ENCODE measurements at regions not wholly inside any gene's neighbourhood (a gene's known extent, or its start where the extent isn't known, plus 50 kb on each side); places are given as distances from the start of the nearest gene placed in this dataset.

DNA sequence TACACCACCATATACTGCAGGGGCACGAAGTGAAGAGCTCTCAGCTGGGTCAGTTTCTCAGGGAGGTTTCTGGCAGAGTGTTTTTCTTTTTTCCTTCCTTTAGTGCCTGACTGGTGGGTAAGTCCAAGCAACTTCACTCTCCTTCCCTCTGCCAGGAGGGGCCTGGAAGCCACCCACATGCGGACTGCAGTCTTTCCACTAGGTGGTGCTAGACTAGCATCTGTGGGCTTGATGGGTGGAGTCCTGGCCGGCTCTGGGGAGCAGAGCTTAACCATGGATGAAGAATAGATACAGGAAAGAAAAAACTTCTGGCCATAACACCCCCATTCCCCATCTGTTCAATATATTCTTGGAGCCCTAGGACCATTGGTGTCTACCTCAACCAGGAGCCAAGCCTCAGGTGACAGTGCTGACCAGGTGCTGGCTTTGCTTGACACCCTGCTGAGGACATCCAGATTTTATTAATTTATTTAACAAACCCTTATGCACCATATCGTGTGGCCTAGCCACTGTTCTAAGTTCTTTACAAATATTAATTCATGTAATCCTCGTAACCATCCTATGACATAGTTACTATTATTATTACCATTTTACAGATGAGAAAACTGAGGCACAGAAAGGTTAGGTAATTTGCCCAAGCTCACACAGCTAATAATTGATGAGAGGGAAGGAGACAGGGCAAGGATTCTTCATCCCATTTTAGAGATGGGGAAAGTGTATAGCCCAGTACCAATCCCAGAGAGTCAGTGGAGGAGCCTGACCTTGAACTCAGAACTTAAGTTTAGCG is 126.7 kb upstream of the CSF3R start:
- no peak overlapping the region for H3K27ac ChIP-seq (ENCODE audit: low read depth in 1 of 2, low read length in 2 of 2)
- no peaks in the 10 kb centered on the region for H3K36me3 Mint-ChIP-seq (ENCODE audit: low read depth)
- no peak overlapping the region for H3K4me3 Mint-ChIP-seq
- ChIA-PET CTCF (interaction anchor here (1.4 kb wide), 1 partner anchor 10 kb away, joined by 3 read pairs; no protein-coding TSS in a partner anchor), POLR2A (no interaction called here)
- H3K27me3 ChIP-seq (ENCODE audit: control insufficient read depth in 1 of 2, insufficient read depth in 2 of 2, low read length in 2 of 2): peaks cover 0 to 2% of the 10 kb centered on the region in 2 experiments
- peaks cover 15% of the 10 kb centered on the region for H3K4me1 Mint-ChIP-seq (ENCODE audit: low read depth)
- no peak overlapping the region for H3K27ac Mint-ChIP-seq
- peaks cover 24% of the 10 kb centered on the region for H3K4me1 ChIP-seq (ENCODE audit: insufficient read depth, low read length)
- TF ChIP-seq, protein P1, sequence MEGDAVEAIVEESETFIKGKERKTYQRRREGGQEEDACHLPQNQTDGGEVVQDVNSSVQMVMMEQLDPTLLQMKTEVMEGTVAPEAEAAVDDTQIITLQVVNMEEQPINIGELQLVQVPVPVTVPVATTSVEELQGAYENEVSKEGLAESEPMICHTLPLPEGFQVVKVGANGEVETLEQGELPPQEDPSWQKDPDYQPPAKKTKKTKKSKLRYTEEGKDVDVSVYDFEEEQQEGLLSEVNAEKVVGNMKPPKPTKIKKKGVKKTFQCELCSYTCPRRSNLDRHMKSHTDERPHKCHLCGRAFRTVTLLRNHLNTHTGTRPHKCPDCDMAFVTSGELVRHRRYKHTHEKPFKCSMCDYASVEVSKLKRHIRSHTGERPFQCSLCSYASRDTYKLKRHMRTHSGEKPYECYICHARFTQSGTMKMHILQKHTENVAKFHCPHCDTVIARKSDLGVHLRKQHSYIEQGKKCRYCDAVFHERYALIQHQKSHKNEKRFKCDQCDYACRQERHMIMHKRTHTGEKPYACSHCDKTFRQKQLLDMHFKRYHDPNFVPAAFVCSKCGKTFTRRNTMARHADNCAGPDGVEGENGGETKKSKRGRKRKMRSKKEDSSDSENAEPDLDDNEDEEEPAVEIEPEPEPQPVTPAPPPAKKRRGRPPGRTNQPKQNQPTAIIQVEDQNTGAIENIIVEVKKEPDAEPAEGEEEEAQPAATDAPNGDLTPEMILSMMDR (IDR thresholded peaks at IDR 0.05): peak; percentile 24
- no peak overlapping the region for H3K4me3 ChIP-seq (ENCODE audit: low read length)
- no peaks in the 10 kb centered on the region for H3K36me3 ChIP-seq (ENCODE audit: insufficient read depth, low read length)
- H3K9me3 ChIP-seq (ENCODE audit: control insufficient read depth in 1 of 2, insufficient read depth in 1 of 2, low read length in 2 of 2): no peaks in the 10 kb centered on the region
- peaks cover 12% of the 10 kb centered on the region for H3K27me3 Mint-ChIP-seq
- H3K9me3 Mint-ChIP-seq: no peaks in the 10 kb centered on the region
- no peak for ATAC-seq (ENCODE audit: poor library complexity)
- peak in 8 of 14 experiments; percentile 4 to 56 (median 6) for DNase-seq
- intact Hi-C loops (cut with DNase I, micrococcal nuclease): no loop called here

DNA sequence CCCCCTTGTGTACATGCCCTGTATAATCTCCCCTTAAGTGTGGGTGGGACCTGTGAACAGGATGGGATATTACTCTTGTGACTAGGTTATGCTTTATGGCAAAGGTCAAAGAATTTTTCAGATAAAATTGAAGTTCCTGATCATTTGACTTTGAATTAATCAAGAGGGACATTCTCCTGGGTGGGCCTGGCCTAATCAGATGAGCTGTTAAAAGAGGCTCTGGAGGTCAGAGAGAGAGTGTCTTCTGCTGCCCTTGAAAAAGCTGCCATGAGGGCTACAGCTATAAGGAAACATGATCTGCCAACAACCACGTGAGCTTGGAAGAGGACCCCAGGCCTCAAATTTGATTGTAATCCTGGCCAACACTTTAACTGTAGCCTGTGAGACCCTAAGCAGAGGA is 125.6 kb upstream of the CSF3R start:
- Mint-ChIP-seq H3K9me3 (no peaks in the 10 kb centered on the region), H3K36me3 (ENCODE audit: low read depth) (no peaks in the 10 kb centered on the region), H3K27ac (no peak overlapping the region), H3K4me3 (no peak overlapping the region), H3K4me1 (ENCODE audit: low read depth) (peaks cover 15% of the 10 kb centered on the region), H3K27me3 (peaks cover 15% of the 10 kb centered on the region)
- TF ChIP-seq, protein P1 (IDR thresholded peaks at IDR 0.05): no peak
- Histone ChIP-seq H3K9me3 (ENCODE audit: control insufficient read depth in 1 of 2, insufficient read depth in 1 of 2, low read length in 2 of 2) (no peaks in the 10 kb centered on the region), H3K4me1 (ENCODE audit: insufficient read depth, low read length) (peaks cover 24% of the 10 kb centered on the region), H3K27ac (ENCODE audit: low read depth in 1 of 2, low read length in 2 of 2) (no peak overlapping the region), H3K4me3 (ENCODE audit: low read length) (no peak overlapping the region), H3K27me3 (ENCODE audit: control insufficient read depth in 1 of 2, insufficient read depth in 2 of 2, low read length in 2 of 2) (peaks cover 0 to 2% of the 10 kb centered on the region in 2 experiments), H3K36me3 (ENCODE audit: insufficient read depth, low read length) (no peaks in the 10 kb centered on the region)
- intact Hi-C loops (cut with DNase I, micrococcal nuclease): no loop called here
- ChIA-PET POLR2A (no interaction called here), CTCF (no interaction called here)
- DNase-seq (no peak), ATAC-seq (ENCODE audit: poor library complexity) (no peak)

DNA sequence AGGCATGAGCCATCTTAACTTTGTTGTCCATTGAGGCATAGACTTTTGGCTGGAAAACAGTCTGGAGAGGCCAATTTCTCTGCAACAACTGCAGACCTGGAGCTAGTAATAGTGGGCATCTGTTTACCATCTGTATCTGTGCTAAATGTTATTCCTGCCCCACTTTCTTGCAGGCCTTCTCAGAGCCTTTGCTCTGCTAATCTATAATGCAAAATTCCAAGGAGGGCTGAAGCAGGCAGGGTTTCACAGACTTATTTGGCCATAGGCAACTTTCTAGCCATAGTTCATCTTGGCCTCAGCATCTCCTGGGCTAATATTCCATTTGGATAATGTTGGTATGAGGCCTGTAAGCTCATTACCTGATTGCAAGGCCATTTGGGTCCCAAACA is 124.5 kb upstream of the CSF3R start:
- CTCF ChIA-PET: no interaction called here

More for the DNA sequence above, 124.5 kb upstream of the CSF3R start:
- Histone ChIP-seq H3K27ac (ENCODE audit: low read depth in 1 of 2, low read length in 2 of 2) (peak overlapping the region in 1 of 2 donors; percentile 40), H3K9me3 (ENCODE audit: control insufficient read depth in 1 of 2, insufficient read depth in 1 of 2, low read length in 2 of 2) (no peaks in the 10 kb centered on the region), H3K36me3 (ENCODE audit: insufficient read depth, low read length) (no peaks in the 10 kb centered on the region), H3K4me1 (ENCODE audit: insufficient read depth, low read length) (peaks cover 24% of the 10 kb centered on the region), H3K27me3 (ENCODE audit: control insufficient read depth in 1 of 2, insufficient read depth in 2 of 2, low read length in 2 of 2) (peaks cover 2 to 4% of the 10 kb centered on the region in 2 experiments), H3K4me3 (ENCODE audit: low read length) (no peak overlapping the region)
- DNase-seq (no peak), ATAC-seq (ENCODE audit: poor library complexity) (no peak)
- H3K27me3 Mint-ChIP-seq: peaks cover 21% of the 10 kb centered on the region
- no peaks in the 10 kb centered on the region for H3K9me3 Mint-ChIP-seq
- intact Hi-C loops (cut with DNase I, micrococcal nuclease): no loop called here
- H3K4me3 Mint-ChIP-seq: no peak overlapping the region
- H3K4me1 Mint-ChIP-seq (ENCODE audit: low read depth): peaks cover 15% of the 10 kb centered on the region
- H3K36me3 Mint-ChIP-seq (ENCODE audit: low read depth): no peaks in the 10 kb centered on the region
- no peak overlapping the region for H3K27ac Mint-ChIP-seq
- POLR2A ChIA-PET: no interaction called here
- TF ChIP-seq, protein P1 (IDR thresholded peaks at IDR 0.05): no peak

Measured in CD4-positive, alpha-beta T cell (primary cell).